ENCODE measurements at regions not wholly inside any gene's neighbourhood (a gene's known extent, or its start where the extent isn't known, plus 50 kb on each side); places are given as distances from the start of the nearest gene placed in this dataset.
"Not testable (repeated sequence)": the region's sequence is repeated elsewhere in the genome, so short reads cannot be mapped to it uniquely, and the experiment has no call there.

GRCh38 chr1:120941066-120941465, 51.5 kb downstream of the PPIAL4A start:
- not testable (repeated sequence) for H3K27me3 ChIP-seq (ENCODE audit: insufficient read depth, insufficient read length); DNase-seq (ENCODE audit: low read depth, low spot score); H3K9ac ChIP-seq (ENCODE audit: insufficient read length, low read depth); H3K36me3 ChIP-seq (ENCODE audit: insufficient read depth, insufficient read length, low read length); H3K4me3 ChIP-seq (ENCODE audit: insufficient read length, low read depth); H3K4me1 ChIP-seq (ENCODE audit: insufficient read depth, insufficient read length); H3K9me3 ChIP-seq (ENCODE audit: insufficient read depth, low read length)

GRCh38 chr1:120941836-120942217, 52.3 kb downstream of the PPIAL4A start:
- H3K9ac ChIP-seq (ENCODE audit: insufficient read length, low read depth); H3K4me3 ChIP-seq (ENCODE audit: insufficient read length, low read depth); H3K9me3 ChIP-seq (ENCODE audit: insufficient read depth, low read length); DNase-seq (ENCODE audit: low read depth, low spot score); H3K4me1 ChIP-seq (ENCODE audit: insufficient read depth, insufficient read length); H3K36me3 ChIP-seq (ENCODE audit: insufficient read depth, insufficient read length, low read length); H3K27me3 ChIP-seq (ENCODE audit: insufficient read depth, insufficient read length): not testable (repeated sequence)

- H3K9me3 ChIP-seq (ENCODE audit: insufficient read depth, low read length); H3K27me3 ChIP-seq (ENCODE audit: insufficient read depth, insufficient read length); H3K4me1 ChIP-seq (ENCODE audit: insufficient read depth, insufficient read length); H3K36me3 ChIP-seq (ENCODE audit: insufficient read depth, insufficient read length, low read length): not testable (repeated sequence)
- Histone ChIP-seq H3K4me3 (ENCODE audit: insufficient read length, low read depth) (peak overlapping the region; percentile 32), H3K9ac (ENCODE audit: insufficient read length, low read depth) (peak overlapping the region; percentile 89)
- peak; percentile 71 for DNase-seq (ENCODE audit: low read depth, low spot score)
Measured at GRCh38 chr1:120942218-120942944, 52.8 kb downstream of the PPIAL4A start.

- not testable (repeated sequence) for H3K9ac ChIP-seq (ENCODE audit: insufficient read length, low read depth); H3K27me3 ChIP-seq (ENCODE audit: insufficient read depth, insufficient read length); H3K36me3 ChIP-seq (ENCODE audit: insufficient read depth, insufficient read length, low read length); H3K4me1 ChIP-seq (ENCODE audit: insufficient read depth, insufficient read length); H3K9me3 ChIP-seq (ENCODE audit: insufficient read depth, low read length); DNase-seq (ENCODE audit: low read depth, low spot score); H3K4me3 ChIP-seq (ENCODE audit: insufficient read length, low read depth)
Measured at GRCh38 chr1:120942945-120943319, 53.4 kb downstream of the PPIAL4A start.

- not testable (repeated sequence) for H3K36me3 ChIP-seq (ENCODE audit: insufficient read depth, insufficient read length, low read length); H3K4me1 ChIP-seq (ENCODE audit: insufficient read depth, insufficient read length); H3K27me3 ChIP-seq (ENCODE audit: insufficient read depth, insufficient read length); H3K9me3 ChIP-seq (ENCODE audit: insufficient read depth, low read length); DNase-seq (ENCODE audit: low read depth, low spot score); H3K4me3 ChIP-seq (ENCODE audit: insufficient read length, low read depth); H3K9ac ChIP-seq (ENCODE audit: insufficient read length, low read depth)
Measured at GRCh38 chr1:120944691-120945090, 55.1 kb downstream of the PPIAL4A start.

DNA sequence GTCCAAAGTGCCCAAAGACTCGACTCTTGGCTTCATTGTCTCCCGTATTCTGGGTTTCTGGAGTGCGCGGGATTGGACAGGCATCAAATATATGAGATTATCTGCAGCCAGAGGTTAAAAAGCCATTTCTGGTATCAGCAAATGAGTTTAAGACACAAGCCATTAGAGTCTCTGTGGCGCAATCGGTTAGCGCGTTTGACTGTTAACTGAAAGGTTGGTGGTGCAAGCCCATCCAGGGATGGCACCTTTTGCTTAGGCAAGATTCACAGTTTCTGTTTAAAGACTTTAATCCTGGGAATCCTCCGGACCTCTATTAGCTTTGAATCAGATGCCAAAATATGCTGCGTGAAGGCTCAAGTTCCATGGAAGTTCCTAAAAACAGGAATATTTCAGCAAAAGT, 55.6 kb downstream of the PPIAL4A start:
- DNase-seq (ENCODE audit: low read depth, low spot score); H3K9ac ChIP-seq (ENCODE audit: insufficient read length, low read depth); H3K4me1 ChIP-seq (ENCODE audit: insufficient read depth, insufficient read length); H3K4me3 ChIP-seq (ENCODE audit: insufficient read length, low read depth); H3K36me3 ChIP-seq (ENCODE audit: insufficient read depth, insufficient read length, low read length); H3K27me3 ChIP-seq (ENCODE audit: insufficient read depth, insufficient read length); H3K9me3 ChIP-seq (ENCODE audit: insufficient read depth, low read length): not testable (repeated sequence)

GRCh38 chr1:120947114-120947513, 57.5 kb downstream of the PPIAL4A start:
- DNase-seq (ENCODE audit: low read depth, low spot score); H3K9ac ChIP-seq (ENCODE audit: insufficient read length, low read depth): not testable (repeated sequence)

GRCh38 chr1:120949724-120950123, 60.2 kb downstream of the PPIAL4A start:
- not testable (repeated sequence) for H3K4me1 ChIP-seq (ENCODE audit: insufficient read depth, insufficient read length); H3K36me3 ChIP-seq (ENCODE audit: insufficient read depth, insufficient read length, low read length); H3K4me3 ChIP-seq (ENCODE audit: insufficient read length, low read depth); DNase-seq (ENCODE audit: low read depth, low spot score); H3K9me3 ChIP-seq (ENCODE audit: insufficient read depth, low read length); H3K27me3 ChIP-seq (ENCODE audit: insufficient read depth, insufficient read length); H3K9ac ChIP-seq (ENCODE audit: insufficient read length, low read depth)

More at GRCh38 chr1:120947114-120947513, 57.5 kb downstream of the PPIAL4A start:
- H3K9me3 ChIP-seq (ENCODE audit: insufficient read depth, low read length); H3K27me3 ChIP-seq (ENCODE audit: insufficient read depth, insufficient read length); H3K4me1 ChIP-seq (ENCODE audit: insufficient read depth, insufficient read length); H3K4me3 ChIP-seq (ENCODE audit: insufficient read length, low read depth); H3K36me3 ChIP-seq (ENCODE audit: insufficient read depth, insufficient read length, low read length): not testable (repeated sequence)

DNA sequence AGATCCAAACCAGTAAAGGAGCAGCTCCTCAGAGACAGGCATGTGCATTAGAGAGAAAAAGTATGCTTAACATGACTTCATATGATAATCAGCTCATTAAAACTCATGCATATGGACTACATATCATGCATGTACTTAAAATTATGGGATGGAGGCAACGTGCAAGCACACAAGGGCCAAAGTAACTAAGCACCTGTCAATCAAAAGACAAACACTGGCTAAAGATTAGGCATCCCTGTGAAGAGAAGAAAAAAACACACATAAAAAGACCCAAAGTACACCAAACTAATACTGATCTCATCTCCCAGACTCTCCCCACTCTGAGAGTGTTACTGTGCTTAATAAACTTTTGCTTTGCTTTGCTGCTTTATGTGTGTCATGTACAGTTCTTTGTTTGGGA, 61.1 kb downstream of the PPIAL4A start:
- not testable (repeated sequence) for H3K27me3 ChIP-seq (ENCODE audit: insufficient read depth, insufficient read length); H3K4me3 ChIP-seq (ENCODE audit: insufficient read length, low read depth); H3K9me3 ChIP-seq (ENCODE audit: insufficient read depth, low read length); H3K36me3 ChIP-seq (ENCODE audit: insufficient read depth, insufficient read length, low read length); H3K9ac ChIP-seq (ENCODE audit: insufficient read length, low read depth); DNase-seq (ENCODE audit: low read depth, low spot score); H3K4me1 ChIP-seq (ENCODE audit: insufficient read depth, insufficient read length)

- H3K9me3 ChIP-seq (ENCODE audit: insufficient read depth, low read length); H3K9ac ChIP-seq (ENCODE audit: insufficient read length, low read depth); DNase-seq (ENCODE audit: low read depth, low spot score); H3K4me1 ChIP-seq (ENCODE audit: insufficient read depth, insufficient read length); H3K27me3 ChIP-seq (ENCODE audit: insufficient read depth, insufficient read length); H3K4me3 ChIP-seq (ENCODE audit: insufficient read length, low read depth); H3K36me3 ChIP-seq (ENCODE audit: insufficient read depth, insufficient read length, low read length): not testable (repeated sequence)
Measured at GRCh38 chr1:120951100-120951499, 61.5 kb downstream of the PPIAL4A start.

DNA sequence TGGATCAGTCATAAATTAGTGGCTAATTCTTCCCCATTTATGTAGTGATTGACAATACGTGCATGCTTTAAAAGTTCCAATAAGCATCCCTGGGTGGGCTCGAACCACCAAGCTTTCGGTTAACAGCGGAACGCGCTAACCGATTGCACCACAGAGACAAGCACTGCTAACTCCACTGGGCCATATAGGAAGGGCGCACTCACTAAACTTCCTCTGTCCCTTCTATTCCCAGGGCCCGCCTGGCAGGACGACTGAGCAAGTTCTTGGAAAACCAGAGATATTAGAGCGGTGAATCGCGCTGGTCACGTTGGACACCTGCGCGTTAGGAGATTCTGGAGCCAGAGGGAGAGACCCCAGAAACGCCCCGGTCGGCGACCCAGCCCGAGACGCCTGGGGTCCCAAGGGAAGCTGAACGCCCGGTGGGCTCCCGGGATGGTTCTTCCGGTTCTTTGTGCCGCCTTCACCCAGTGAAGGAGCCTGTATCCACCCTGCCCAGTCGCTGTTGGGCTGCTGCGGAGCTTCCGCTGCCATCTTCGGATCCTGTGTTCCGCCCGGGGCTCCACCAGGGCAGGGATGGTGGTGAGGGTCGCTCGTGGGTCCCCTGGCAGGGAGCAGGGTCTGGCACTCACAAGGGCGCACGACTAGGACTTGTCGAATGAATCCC, 62.8 kb downstream of the PPIAL4A start:
- H3K27me3 ChIP-seq (ENCODE audit: insufficient read depth, insufficient read length); H3K36me3 ChIP-seq (ENCODE audit: insufficient read depth, insufficient read length, low read length); DNase-seq (ENCODE audit: low read depth, low spot score); H3K4me3 ChIP-seq (ENCODE audit: insufficient read length, low read depth); H3K9me3 ChIP-seq (ENCODE audit: insufficient read depth, low read length); H3K4me1 ChIP-seq (ENCODE audit: insufficient read depth, insufficient read length); H3K9ac ChIP-seq (ENCODE audit: insufficient read length, low read depth): not testable (repeated sequence)

DNA sequence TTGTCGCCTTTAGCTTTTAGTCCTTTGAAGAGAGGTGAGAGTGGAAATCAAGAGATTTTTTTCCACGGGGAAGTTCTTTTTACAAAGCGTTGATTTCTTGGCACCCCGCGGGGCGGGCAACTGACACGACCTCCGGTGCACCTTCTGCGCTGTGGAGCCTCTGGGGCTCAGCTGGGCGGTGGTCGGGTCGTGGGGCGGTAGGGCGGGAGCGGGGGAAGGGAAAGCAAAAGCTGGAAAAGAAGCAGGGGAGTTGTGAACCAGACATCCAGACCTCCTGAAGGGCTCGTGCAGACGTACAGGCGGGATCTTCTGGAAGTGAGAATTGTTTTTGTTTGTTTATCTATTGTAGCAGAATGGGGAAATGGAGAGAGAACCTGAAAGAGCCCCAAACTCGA, 63.3 kb downstream of the PPIAL4A start:
- not testable (repeated sequence) for H3K36me3 ChIP-seq (ENCODE audit: insufficient read depth, insufficient read length, low read length); H3K27me3 ChIP-seq (ENCODE audit: insufficient read depth, insufficient read length); H3K4me3 ChIP-seq (ENCODE audit: insufficient read length, low read depth); H3K9me3 ChIP-seq (ENCODE audit: insufficient read depth, low read length); H3K9ac ChIP-seq (ENCODE audit: insufficient read length, low read depth); H3K4me1 ChIP-seq (ENCODE audit: insufficient read depth, insufficient read length); DNase-seq (ENCODE audit: low read depth, low spot score)

All from NT2/D1 (cell line).